ENCODE measurements at regions not wholly inside any gene's neighbourhood (a gene's known extent, or its start where the extent isn't known, plus 50 kb on each side); places are given as distances from the start of the nearest gene placed in this dataset.
A peak's percentile ranks its signal among the peaks of the same experiment; 100 is the strongest.
"Not testable (repeated sequence)": the region's sequence is repeated elsewhere in the genome, so short reads cannot be mapped to it uniquely, and the experiment has no call there.

DNA sequence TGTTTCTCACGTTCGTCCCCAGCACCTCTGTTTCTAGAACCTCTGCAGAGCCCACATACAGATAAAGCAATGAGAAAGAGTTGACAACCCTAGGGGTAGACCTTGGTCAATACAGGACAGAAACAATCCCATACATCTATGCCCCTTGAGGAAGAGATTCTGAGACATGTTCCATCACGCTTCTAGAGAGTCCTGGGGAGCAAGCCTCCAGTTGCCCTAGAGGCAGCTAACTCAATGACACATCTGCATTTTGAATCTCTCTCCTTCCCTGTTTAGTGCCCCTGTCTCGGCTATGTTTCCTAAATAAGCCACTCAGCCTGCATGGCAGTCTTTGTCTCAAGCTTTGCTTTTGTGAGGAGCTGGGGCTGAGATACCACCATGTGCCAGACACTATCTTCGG, 435.3 kb downstream of the CD83 start:
- peaks cover 4% of the 10 kb centered on the region for H3K36me3 Mint-ChIP-seq (ENCODE audit: insufficient read depth)
- H3K4me3 Mint-ChIP-seq (ENCODE audit: low read depth), result no peak overlapping the region
- peaks cover 2% of the 10 kb centered on the region for H3K9me3 Mint-ChIP-seq (ENCODE audit: low read depth)
- peaks cover 22% of the 10 kb centered on the region for H3K4me1 Mint-ChIP-seq (ENCODE audit: low read depth)
- H3K27ac Mint-ChIP-seq, result no peak overlapping the region
- peaks cover 2% of the 10 kb centered on the region for H3K27me3 Mint-ChIP-seq
- no peak for DNase-seq (ENCODE audit: low spot score, unreplicated experiment)
- TF ChIP-seq, protein P1, sequence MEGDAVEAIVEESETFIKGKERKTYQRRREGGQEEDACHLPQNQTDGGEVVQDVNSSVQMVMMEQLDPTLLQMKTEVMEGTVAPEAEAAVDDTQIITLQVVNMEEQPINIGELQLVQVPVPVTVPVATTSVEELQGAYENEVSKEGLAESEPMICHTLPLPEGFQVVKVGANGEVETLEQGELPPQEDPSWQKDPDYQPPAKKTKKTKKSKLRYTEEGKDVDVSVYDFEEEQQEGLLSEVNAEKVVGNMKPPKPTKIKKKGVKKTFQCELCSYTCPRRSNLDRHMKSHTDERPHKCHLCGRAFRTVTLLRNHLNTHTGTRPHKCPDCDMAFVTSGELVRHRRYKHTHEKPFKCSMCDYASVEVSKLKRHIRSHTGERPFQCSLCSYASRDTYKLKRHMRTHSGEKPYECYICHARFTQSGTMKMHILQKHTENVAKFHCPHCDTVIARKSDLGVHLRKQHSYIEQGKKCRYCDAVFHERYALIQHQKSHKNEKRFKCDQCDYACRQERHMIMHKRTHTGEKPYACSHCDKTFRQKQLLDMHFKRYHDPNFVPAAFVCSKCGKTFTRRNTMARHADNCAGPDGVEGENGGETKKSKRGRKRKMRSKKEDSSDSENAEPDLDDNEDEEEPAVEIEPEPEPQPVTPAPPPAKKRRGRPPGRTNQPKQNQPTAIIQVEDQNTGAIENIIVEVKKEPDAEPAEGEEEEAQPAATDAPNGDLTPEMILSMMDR (IDR thresholded peaks at IDR 0.05; ENCODE audit: unreplicated experiment), result no peak

DNA sequence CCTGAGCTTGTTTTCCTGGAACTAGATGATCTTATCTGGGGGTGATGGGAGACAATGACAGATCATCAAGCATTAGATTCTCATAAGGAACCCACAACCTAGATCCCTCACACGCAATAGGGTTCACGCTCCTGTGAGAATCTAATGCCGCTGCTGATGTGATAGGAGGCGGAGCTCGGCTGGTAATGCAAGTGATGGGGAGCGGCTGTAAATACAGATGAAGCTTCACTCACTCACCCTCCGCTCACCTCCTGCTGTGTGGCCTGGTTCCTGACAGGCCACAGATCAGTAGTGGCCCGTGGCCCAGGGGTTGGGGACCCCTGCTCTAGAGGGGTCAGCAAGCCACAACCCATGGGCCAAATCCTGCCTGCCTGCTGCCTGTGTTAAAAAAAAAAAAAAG, 435.9 kb downstream of the CD83 start:
- no peak for DNase-seq (ENCODE audit: low spot score, unreplicated experiment)
- Mint-ChIP-seq H3K27me3 (peaks cover 2% of the 10 kb centered on the region), H3K27ac (no peak overlapping the region), H3K36me3 (ENCODE audit: insufficient read depth) (peaks cover 4% of the 10 kb centered on the region), H3K4me1 (ENCODE audit: low read depth) (peaks cover 22% of the 10 kb centered on the region), H3K4me3 (ENCODE audit: low read depth) (no peak overlapping the region), H3K9me3 (ENCODE audit: low read depth) (peaks cover 2% of the 10 kb centered on the region)
- TF ChIP-seq, protein P1 (IDR thresholded peaks at IDR 0.05; ENCODE audit: unreplicated experiment), result no peak

DNA sequence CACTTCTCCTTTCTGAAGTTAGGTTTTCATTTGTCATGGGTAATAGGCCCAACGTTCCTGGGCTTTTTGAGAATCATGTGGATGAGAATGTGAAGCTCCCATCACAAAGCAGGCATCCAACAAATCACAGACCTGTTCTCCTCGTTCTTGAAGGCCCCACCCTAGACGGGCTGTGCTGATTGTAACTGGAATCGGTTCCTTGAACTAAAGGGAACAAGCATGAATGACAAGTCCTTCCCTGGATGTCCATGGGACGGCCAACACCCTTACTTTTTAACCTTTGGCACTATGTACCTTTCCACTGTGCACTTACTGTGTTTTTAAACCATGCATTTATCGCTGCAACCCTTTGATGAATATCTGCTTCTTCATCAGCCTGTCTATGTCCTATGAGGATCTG, 438.2 kb downstream of the CD83 start:
- Mint-ChIP-seq H3K9me3 (ENCODE audit: low read depth) (peaks cover 2% of the 10 kb centered on the region), H3K4me1 (ENCODE audit: low read depth) (peaks cover 11% of the 10 kb centered on the region), H3K36me3 (ENCODE audit: insufficient read depth) (peaks cover 4% of the 10 kb centered on the region), H3K4me3 (ENCODE audit: low read depth) (no peak overlapping the region), H3K27me3 (peaks cover 2% of the 10 kb centered on the region), H3K27ac (no peak overlapping the region)
- TF ChIP-seq, protein P1 (IDR thresholded peaks at IDR 0.05; ENCODE audit: unreplicated experiment), result no peak
- no peak for DNase-seq (ENCODE audit: low spot score, unreplicated experiment)

DNA sequence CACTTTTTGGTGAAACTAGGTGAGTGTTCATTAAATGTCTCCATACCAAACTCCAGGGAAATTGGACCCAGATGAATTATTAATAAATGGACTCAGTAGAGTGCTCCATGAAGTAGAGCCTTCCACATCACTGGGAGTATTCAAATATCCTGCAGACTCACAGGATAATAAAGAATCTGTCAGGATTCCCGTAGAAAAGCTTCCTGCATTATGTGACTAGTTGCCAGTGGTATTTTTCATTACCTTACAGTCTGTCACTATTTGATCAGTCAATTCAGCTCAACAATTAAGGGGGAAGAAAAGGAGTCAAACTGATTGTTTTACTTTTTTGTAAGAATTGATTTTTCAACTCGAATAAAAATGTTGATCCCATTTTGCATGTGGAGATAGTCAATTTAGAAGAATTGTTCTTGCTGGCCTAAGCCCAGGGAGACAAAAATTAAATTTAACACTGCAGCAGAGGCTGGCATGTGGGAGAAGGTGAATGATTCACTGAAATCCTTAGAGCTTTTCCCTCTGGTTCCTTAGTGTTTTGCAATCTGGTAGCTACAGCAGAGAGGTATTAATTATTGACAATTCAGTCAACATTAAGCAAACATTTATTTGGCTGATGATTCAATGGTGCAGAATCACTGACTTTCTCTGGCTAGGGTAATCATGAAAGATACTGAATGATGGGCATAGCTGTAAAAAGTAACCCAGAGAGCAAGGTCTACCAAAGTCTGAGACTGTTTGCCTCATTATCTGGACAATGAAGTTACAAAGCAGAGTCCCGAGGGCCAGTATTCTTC, 442.4 kb downstream of the CD83 start:
- Mint-ChIP-seq H3K27ac (no peak overlapping the region), H3K27me3 (no peaks in the 10 kb centered on the region), H3K36me3 (ENCODE audit: insufficient read depth) (peaks cover 2% of the 10 kb centered on the region), H3K4me3 (ENCODE audit: low read depth) (no peak overlapping the region), H3K9me3 (ENCODE audit: low read depth) (peaks cover 2% of the 10 kb centered on the region), H3K4me1 (ENCODE audit: low read depth) (peaks cover 9% of the 10 kb centered on the region)
- DNase-seq (ENCODE audit: low spot score, unreplicated experiment), result no peak
- TF ChIP-seq, protein P1 (IDR thresholded peaks at IDR 0.05; ENCODE audit: unreplicated experiment), result no peak

DNA sequence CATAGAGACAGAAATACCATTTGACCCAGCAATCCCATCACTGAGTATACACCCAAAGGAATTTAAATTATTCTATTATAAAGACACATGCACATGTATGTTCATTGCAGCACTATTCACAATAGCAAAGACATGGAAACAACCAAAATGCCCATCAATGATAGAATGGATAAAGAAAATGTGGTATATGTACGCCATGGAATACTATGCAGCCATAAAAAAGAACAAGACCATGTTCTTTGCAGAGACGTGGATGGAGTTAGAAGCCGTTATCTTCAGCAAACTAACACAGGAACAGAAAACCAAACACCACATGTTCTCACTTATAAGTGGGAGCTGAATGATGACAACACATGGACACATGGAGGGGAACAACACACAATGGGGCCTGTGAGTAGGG, 444.0 kb downstream of the CD83 start:
- not testable (repeated sequence) for H3K36me3 Mint-ChIP-seq (ENCODE audit: insufficient read depth); H3K9me3 Mint-ChIP-seq (ENCODE audit: low read depth); H3K4me1 Mint-ChIP-seq (ENCODE audit: low read depth); H3K4me3 Mint-ChIP-seq (ENCODE audit: low read depth); H3K27me3 Mint-ChIP-seq; DNase-seq (ENCODE audit: low spot score, unreplicated experiment)
- peak overlapping the region; percentile 56 for H3K27ac Mint-ChIP-seq

DNA sequence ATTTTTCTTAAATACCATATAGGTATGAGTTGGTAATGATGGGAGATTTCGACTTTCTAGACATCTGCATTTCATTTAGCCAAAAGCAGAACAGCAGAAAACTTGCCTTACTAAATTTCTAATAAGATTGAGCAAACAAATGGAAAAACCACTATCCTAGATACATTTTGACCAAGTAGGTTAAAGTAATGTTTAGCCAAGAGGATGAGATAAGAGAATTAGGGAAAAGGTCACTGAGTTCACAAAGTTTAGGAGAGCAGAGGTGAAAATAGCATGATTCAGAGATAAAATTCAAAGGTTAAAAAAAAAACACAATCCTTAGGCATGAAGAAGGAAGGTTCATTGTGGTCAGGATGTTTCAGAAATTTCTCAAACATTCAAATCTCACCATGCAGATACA, 450.3 kb downstream of the CD83 start:
- Mint-ChIP-seq H3K4me3 (ENCODE audit: low read depth) (peak overlapping the region; percentile 29), H3K27ac (peak overlapping the region; percentile 69), H3K27me3 (peaks cover 4% of the 10 kb centered on the region), H3K9me3 (ENCODE audit: low read depth) (peaks cover 2% of the 10 kb centered on the region), H3K36me3 (ENCODE audit: insufficient read depth) (no peaks in the 10 kb centered on the region), H3K4me1 (ENCODE audit: low read depth) (peaks cover 19% of the 10 kb centered on the region)
- DNase-seq (ENCODE audit: low spot score, unreplicated experiment), result no peak
- TF ChIP-seq, protein P1 (IDR thresholded peaks at IDR 0.05; ENCODE audit: unreplicated experiment), result no peak

Measured in progenitor cell of endocrine pancreas (in vitro differentiated cells).